PC-3 (cell line): ENCODE measurements at regions not wholly inside any gene's neighbourhood (a gene's known extent, or its start where the extent isn't known, plus 50 kb on each side); places are given as distances from the start of the nearest gene placed in this dataset.
"Not testable (repeated sequence)": the region's sequence is repeated elsewhere in the genome, so short reads cannot be mapped to it uniquely, and the experiment has no call there.

Experiments used
- ATAC-seq: fragments of 200-7000 bp; cut with Tn5 transposase; 2 replicates; pipeline ENCODE4 v1.9.1; 2020; ENCODE audit warnings: mild to moderate bottlenecking, moderate library complexity
- BruUV-seq: library from RNA; stranded (reverse); fragments of 400-500 nt; replicated peaks from 2 replicates; lab custom pipeline; 2021; lab: Mats Ljungman, UMichigan
- CTCF ChIA-PET: fragments of 300-600 bp; sonication (Branson Sonifier 250); formaldehyde crosslinking; loops from one replicate; lab custom pipeline; 2022; ENCODE audit warnings: antibody characterized with exemption; lab: Charles Lee
- POLR2A ChIA-PET: fragments of 300-600 bp; sonication (Branson Sonifier 250); formaldehyde crosslinking; loops from one replicate; lab custom pipeline; 2022; ENCODE audit warnings: antibody characterized with exemption; ENCODE audit not compliant: unreplicated experiment; lab: Charles Lee
- DNase-seq: peaks from one replicate; pipeline ENCODE4 v3.0.0-alpha.2; 2015
- H2AFZ ChIP-seq: fragments of 300-600 bp; sonication (generic); 2 replicates; pipeline ENCODE4 v1.6.0; 2016; ENCODE audit warnings: antibody characterized with exemption, low read length
- H3F3A ChIP-seq: fragments of 300-600 bp; sonication (generic); one replicate; pipeline ENCODE4 v1.6.0; 2017; ENCODE audit warnings: antibody characterized with exemption, low read length, control low read depth, mild to moderate bottlenecking; ENCODE audit not compliant: unreplicated experiment
- H3K27ac ChIP-seq: fragments of 300-600 bp; sonication (generic); 2 replicates; pipeline ENCODE4 v1.5.1; 2016; ENCODE audit warnings: mild to moderate bottlenecking, low read length
- H3K27me3 ChIP-seq: fragments of 300-600 bp; sonication (generic); 2 replicates; pipeline ENCODE4 v1.6.1; 2016; ENCODE audit warnings: low read length, mixed read lengths
- H3K36me3 ChIP-seq: fragments of 300-600 bp; sonication (generic); 2 replicates; pipeline ENCODE4 v1.6.1; 2016; ENCODE audit warnings: low read depth, mixed run types, low read length, mixed read lengths
- H3K4me1 ChIP-seq: fragments of 300-600 bp; sonication (generic); 2 replicates; pipeline ENCODE4 v1.5.1; 2016; ENCODE audit warnings: low read length; ENCODE audit not compliant: insufficient read depth
- H3K4me2 ChIP-seq: fragments of 300-600 bp; sonication (generic); 2 replicates; pipeline ENCODE4 v1.6.0; 2016; ENCODE audit warnings: low read length
- H3K4me3 ChIP-seq: fragments of 300-600 bp; sonication (generic); 2 replicates; pipeline ENCODE4 v1.5.1; 2016; ENCODE audit warnings: mild to moderate bottlenecking, low read length, mixed read lengths
- H3K79me2 ChIP-seq: fragments of 300-600 bp; sonication (generic); 2 replicates; pipeline ENCODE4 v1.6.1; 2017; ENCODE audit warnings: low read length, mixed read lengths
- H3K9ac ChIP-seq: fragments of 300-600 bp; sonication (generic); 2 replicates; pipeline ENCODE4 v1.6.0; 2016; ENCODE audit warnings: mild to moderate bottlenecking, low read length
- H3K9me2 ChIP-seq: fragments of 300-600 bp; sonication (generic); replicated peaks from 2 replicates; pipeline ENCODE4 v1.6.1; 2016; ENCODE audit warnings: mixed run types, low read length, mixed read lengths
- H3K9me3 ChIP-seq: fragments of 300-600 bp; sonication (generic); 2 replicates; pipeline ENCODE4 v1.6.1; 2016; ENCODE audit warnings: low read length, mixed read lengths
- H4K20me1 ChIP-seq: fragments of 300-600 bp; sonication (generic); 2 replicates; pipeline ENCODE4 v1.6.1; 2016; ENCODE audit warnings: low read length, mixed read lengths
- CTCF ChIP-seq: fragments of 300-600 bp; sonication (generic); conservative IDR thresholded peaks from 2 replicates; pipeline ENCODE4 v1.5.1; 2017; ENCODE audit warnings: antibody characterized with exemption, low read depth, mild to moderate bottlenecking, low read length
- EZH2 ChIP-seq: fragments of 300-600 bp; sonication (generic); IDR thresholded peaks from one replicate; pipeline ENCODE4 v1.6.1; 2017; ENCODE audit warnings: antibody characterized with exemption, mild to moderate bottlenecking, low read length; ENCODE audit not compliant: unreplicated experiment
- EZH2phosphoT487 ChIP-seq: fragments of 300-600 bp; sonication (generic); IDR thresholded peaks from 2 replicates; pipeline ENCODE4 v1.6.1; 2018; ENCODE audit warnings: mild to moderate bottlenecking, antibody characterized with exemption, low read length, borderline replicate concordance
- intact Hi-C: fragments of 100-400 bp; cut with micrococcal nuclease; formaldehyde crosslinking; loops from 2 replicates; pipeline ENCODE4 v1.9.0; 2023

- Histone ChIP-seq H3K27ac (no peak overlapping the region), H3K9me2 (no peaks in the 10 kb centered on the region), H3F3A (no peaks in the 10 kb centered on the region), H3K4me2 (no peak overlapping the region), H3K9me3 (no peaks in the 10 kb centered on the region), H3K36me3 (no peaks in the 10 kb centered on the region), H3K4me1 (no peaks in the 10 kb centered on the region), H3K4me3 (no peak overlapping the region), H3K27me3 (no peaks in the 10 kb centered on the region), H3K9ac (no peak overlapping the region), H3K79me2 (no peaks in the 10 kb centered on the region), H4K20me1 (no peaks in the 10 kb centered on the region), H2AFZ (no peak overlapping the region)
- no TSS peak for BruUV-seq
- ChIA-PET CTCF (no interaction called here), POLR2A (no interaction called here)
- ATAC-seq (no peak), DNase-seq (no peak)
- intact Hi-C loops: no loop called here
- TF ChIP-seq EZH2 (no peak), EZH2phosphoT487 (no peak), CTCF (no peak)
These were observed 190.6 kb downstream of the IL20RB start for GRCh38 chr3:137148406-137148805.

GRCh38 chr3:137148917-137149316 lies 191.1 kb downstream of the IL20RB start:
- no peaks in the 10 kb centered on the region for H3K9me2 ChIP-seq
- intact Hi-C loops: no loop called here
- no peak for ATAC-seq
- no peak overlapping the region for H3K4me2 ChIP-seq
- no peaks in the 10 kb centered on the region for H3F3A ChIP-seq
- no peak overlapping the region for H3K9ac ChIP-seq
- no peaks in the 10 kb centered on the region for H3K79me2 ChIP-seq
- H3K27ac ChIP-seq: no peak overlapping the region
- no peaks in the 10 kb centered on the region for H3K4me1 ChIP-seq
- no peaks in the 10 kb centered on the region for H4K20me1 ChIP-seq
- H3K36me3 ChIP-seq: no peaks in the 10 kb centered on the region
- ChIA-PET POLR2A (no interaction called here), CTCF (no interaction called here)
- no peaks in the 10 kb centered on the region for H3K27me3 ChIP-seq
- no TSS peak for BruUV-seq
- no peak overlapping the region for H2AFZ ChIP-seq
- TF ChIP-seq CTCF (no peak), EZH2phosphoT487 (no peak), EZH2 (no peak)
- H3K9me3 ChIP-seq: no peaks in the 10 kb centered on the region
- DNase-seq: no peak
- H3K4me3 ChIP-seq: no peak overlapping the region

- H3K27me3 ChIP-seq: no peaks in the 10 kb centered on the region
- ChIA-PET CTCF (no interaction called here), POLR2A (no interaction called here)
- DNase-seq (no peak), ATAC-seq (no peak)
- no peaks in the 10 kb centered on the region for H3K4me1 ChIP-seq
- H3K36me3 ChIP-seq: no peaks in the 10 kb centered on the region
- no peaks in the 10 kb centered on the region for H3F3A ChIP-seq
- no peaks in the 10 kb centered on the region for H3K9me2 ChIP-seq
- intact Hi-C loops: no loop called here
- H4K20me1 ChIP-seq: no peaks in the 10 kb centered on the region
- no peak overlapping the region for H3K4me2 ChIP-seq
- H2AFZ ChIP-seq: no peak overlapping the region
- BruUV-seq: no TSS peak
- H3K9me3 ChIP-seq: no peaks in the 10 kb centered on the region
- no peak overlapping the region for H3K27ac ChIP-seq
- no peak overlapping the region for H3K4me3 ChIP-seq
- no peak overlapping the region for H3K9ac ChIP-seq
- TF ChIP-seq EZH2phosphoT487 (no peak), EZH2 (no peak)
- no peaks in the 10 kb centered on the region for H3K79me2 ChIP-seq
These were observed 193.0 kb downstream of the IL20RB start for GRCh38 chr3:137150825-137151224.

- H3K4me3 ChIP-seq, H2AFZ ChIP-seq, POLR2A ChIA-PET, H3K79me2 ChIP-seq, H3K9me3 ChIP-seq, H3K4me2 ChIP-seq, H3F3A ChIP-seq, BruUV-seq, H3K9me2 ChIP-seq, intact Hi-C loops, H3K9ac ChIP-seq, ATAC-seq, H3K27ac ChIP-seq, DNase-seq, H3K27me3 ChIP-seq, H4K20me1 ChIP-seq, CTCF ChIA-PET, H3K4me1 ChIP-seq, H3K36me3 ChIP-seq: not testable (repeated sequence)
These were observed 195.3 kb downstream of the IL20RB start for GRCh38 chr3:137153046-137153445.
